Fibroblast of the aortic adventitia (primary cell): ENCODE measurements at regions not wholly inside any gene's neighbourhood (a gene's known extent, or its start where the extent isn't known, plus 50 kb on each side); places are given as distances from the start of the nearest gene placed in this dataset.
A peak's percentile ranks its signal among the peaks of the same experiment; 100 is the strongest.
"Not testable (repeated sequence)": the region's sequence is repeated elsewhere in the genome, so short reads cannot be mapped to it uniquely, and the experiment has no call there.

Source experiments
- DNase-seq: peaks from one replicate; pipeline ENCODE4 v3.0.0-alpha.2; 2010; ENCODE audit warnings: low read depth
- H3K4me3 ChIP-seq: 2 replicates; pipeline ENCODE4 v1.5.1; 2011; ENCODE audit warnings: low read depth, mild to moderate bottlenecking, control low read depth, low read length, moderate library complexity
- CTCF ChIP-seq: IDR thresholded peaks from 2 replicates; pipeline ENCODE4 v1.5.1; 2011; ENCODE audit warnings: mild to moderate bottlenecking, low read length, control low read depth, inconsistent platforms; ENCODE audit not compliant: insufficient read depth

- DNase-seq: no peak
- TF ChIP-seq CTCF: no peak
- no peak overlapping the region for H3K4me3 ChIP-seq
Measured at GRCh38 chr1:65629788-65630187, 162.9 kb upstream of the PDE4B start.

GRCh38 chr1:65630855-65631254, 161.8 kb upstream of the PDE4B start:
- no peak overlapping the region for H3K4me3 ChIP-seq
- TF ChIP-seq CTCF: no peak
- peak; percentile 17 for DNase-seq

GRCh38 chr1:65632235-65632634, 160.5 kb upstream of the PDE4B start:
- DNase-seq: no peak
- TF ChIP-seq CTCF: no peak
- H3K4me3 ChIP-seq: no peak overlapping the region

- no peak for DNase-seq
- H3K4me3 ChIP-seq: no peak overlapping the region
- no peak for TF ChIP-seq CTCF
Measured at GRCh38 chr1:65640046-65640445, 152.6 kb upstream of the PDE4B start.

- DNase-seq, H3K4me3 ChIP-seq: not testable (repeated sequence)
Measured at GRCh38 chr1:65649185-65649584, 143.5 kb upstream of the PDE4B start.

- TF ChIP-seq CTCF: no peak
- H3K4me3 ChIP-seq: no peak overlapping the region
- DNase-seq: no peak
Measured at GRCh38 chr1:65650682-65651081, 142.0 kb upstream of the PDE4B start.

GRCh38 chr1:65654526-65654925, 138.2 kb upstream of the PDE4B start:
- not testable (repeated sequence) for H3K4me3 ChIP-seq, DNase-seq

GRCh38 chr1:65657609-65658008, 135.1 kb upstream of the PDE4B start:
- not testable (repeated sequence) for DNase-seq, H3K4me3 ChIP-seq

GRCh38 chr1:65658122-65658521, 134.6 kb upstream of the PDE4B start:
- no peak for DNase-seq
- no peak overlapping the region for H3K4me3 ChIP-seq
- no peak for TF ChIP-seq CTCF
